ENCODE measurements at regions not wholly inside any gene's neighbourhood (a gene's known extent, or its start where the extent isn't known, plus 50 kb on each side); places are given as distances from the start of the nearest gene placed in this dataset.

DNA sequence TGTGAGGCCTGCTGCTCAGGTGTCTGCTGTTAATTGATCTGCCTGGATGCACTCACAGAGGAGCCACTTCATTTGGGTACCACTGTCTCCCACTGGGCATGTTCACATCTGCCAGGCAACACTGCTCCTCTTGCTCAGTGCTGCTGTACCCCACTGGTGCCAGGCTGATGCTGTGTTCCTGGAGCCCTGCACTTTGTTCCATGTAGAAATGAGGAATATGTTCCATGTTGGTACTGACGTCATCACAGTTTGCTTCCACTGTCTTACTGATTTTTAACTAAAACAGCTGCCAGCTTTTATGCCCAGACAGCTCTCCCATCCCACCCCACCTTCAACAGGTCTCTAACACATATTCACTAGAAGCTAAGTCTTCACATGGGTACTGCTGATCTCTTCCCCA, 355.7 kb downstream of the LRRC70 start:
- TF ChIP-seq, protein P1, sequence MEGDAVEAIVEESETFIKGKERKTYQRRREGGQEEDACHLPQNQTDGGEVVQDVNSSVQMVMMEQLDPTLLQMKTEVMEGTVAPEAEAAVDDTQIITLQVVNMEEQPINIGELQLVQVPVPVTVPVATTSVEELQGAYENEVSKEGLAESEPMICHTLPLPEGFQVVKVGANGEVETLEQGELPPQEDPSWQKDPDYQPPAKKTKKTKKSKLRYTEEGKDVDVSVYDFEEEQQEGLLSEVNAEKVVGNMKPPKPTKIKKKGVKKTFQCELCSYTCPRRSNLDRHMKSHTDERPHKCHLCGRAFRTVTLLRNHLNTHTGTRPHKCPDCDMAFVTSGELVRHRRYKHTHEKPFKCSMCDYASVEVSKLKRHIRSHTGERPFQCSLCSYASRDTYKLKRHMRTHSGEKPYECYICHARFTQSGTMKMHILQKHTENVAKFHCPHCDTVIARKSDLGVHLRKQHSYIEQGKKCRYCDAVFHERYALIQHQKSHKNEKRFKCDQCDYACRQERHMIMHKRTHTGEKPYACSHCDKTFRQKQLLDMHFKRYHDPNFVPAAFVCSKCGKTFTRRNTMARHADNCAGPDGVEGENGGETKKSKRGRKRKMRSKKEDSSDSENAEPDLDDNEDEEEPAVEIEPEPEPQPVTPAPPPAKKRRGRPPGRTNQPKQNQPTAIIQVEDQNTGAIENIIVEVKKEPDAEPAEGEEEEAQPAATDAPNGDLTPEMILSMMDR (IDR thresholded peaks at IDR 0.05): no peak
- no peak for TF ChIP-seq POLR2A (IDR thresholded peaks at IDR 0.05)

All from lower leg skin (tissue), 3 donors.